BE2C (cell line): ENCODE measurements at regions not wholly inside any gene's neighbourhood (a gene's known extent, or its start where the extent isn't known, plus 50 kb on each side); places are given as distances from the start of the nearest gene placed in this dataset.
A peak's percentile ranks its signal among the peaks of the same experiment; 100 is the strongest.

Experiments
- DNase-seq: peaks from one replicate; pipeline ENCODE4 v3.0.0-alpha.2; 2020
- H3K27me3 ChIP-seq: fragments of 250-450 bp; sonication (Bioruptor Pico); 2 replicates; pipeline ENCODE4 v1.5.1; 2020; ENCODE audit warnings: mild to moderate bottlenecking
- H3K36me3 ChIP-seq: fragments of 250-450 bp; sonication (Bioruptor Pico); 2 replicates; pipeline ENCODE4 v1.5.1; 2020; ENCODE audit warnings: mild to moderate bottlenecking
- H3K4me1 ChIP-seq: fragments of 250-450 bp; sonication (Bioruptor Pico); 2 replicates; pipeline ENCODE4 v1.5.1; 2020
- H3K4me3 ChIP-seq: 2 replicates; pipeline ENCODE4 v1.5.1; 2011; ENCODE audit warnings: low read depth, low read length
- H3K9me3 ChIP-seq: fragments of 250-450 bp; sonication (Bioruptor Pico); 2 replicates; pipeline ENCODE4 v1.5.1; 2020
- CTCF ChIP-seq: IDR thresholded peaks from 2 replicates; pipeline ENCODE4 v1.5.1; 2012; ENCODE audit warnings: mild to moderate bottlenecking, low read depth, low read length

GRCh38 chr11:134474070-134474860, 62.2 kb upstream of the B3GAT1 start:
- Histone ChIP-seq H3K27me3 (peaks cover 7% of the 10 kb centered on the region; the same call in 1 of the 2 replicates), H3K4me1 (no peaks in the 10 kb centered on the region), H3K36me3 (no peaks in the 10 kb centered on the region), H3K4me3 (no peak overlapping the region), H3K9me3 (no peaks in the 10 kb centered on the region)
- DNase-seq, result no peak
- no peak for TF ChIP-seq CTCF

GRCh38 chr11:134471716-134472455, 59.8 kb upstream of the B3GAT1 start:
- Histone ChIP-seq H3K27me3 (peaks cover 7% of the 10 kb centered on the region; the same call in 1 of the 2 replicates), H3K4me3 (peak overlapping the region; percentile 49), H3K9me3 (no peaks in the 10 kb centered on the region), H3K4me1 (no peaks in the 10 kb centered on the region), H3K36me3 (no peaks in the 10 kb centered on the region)
- TF ChIP-seq CTCF, result no peak
- DNase-seq, result no peak

GRCh38 chr11:134471087-134471715, 59.2 kb upstream of the B3GAT1 start:
- H3K4me1 ChIP-seq, result no peaks in the 10 kb centered on the region
- TF ChIP-seq CTCF, result no peak
- H3K27me3 ChIP-seq, result peaks cover 7% of the 10 kb centered on the region; the same call in 1 of the 2 replicates
- no peaks in the 10 kb centered on the region for H3K36me3 ChIP-seq
- H3K9me3 ChIP-seq, result no peaks in the 10 kb centered on the region
- peak; percentile 48 for DNase-seq
- H3K4me3 ChIP-seq, result peak overlapping the region; percentile 49

- no peak for TF ChIP-seq CTCF
- DNase-seq, result no peak
- peaks cover 7% of the 10 kb centered on the region; the same call in 1 of the 2 replicates for H3K27me3 ChIP-seq
Observed at GRCh38 chr11:134470238-134470637, 58.2 kb upstream of the B3GAT1 start.

GRCh38 chr11:134469627-134470026, 57.6 kb upstream of the B3GAT1 start:
- Histone ChIP-seq H3K27me3 (peaks cover 7% of the 10 kb centered on the region; the same call in 1 of the 2 replicates), H3K4me3 (no peak overlapping the region), H3K4me1 (no peaks in the 10 kb centered on the region), H3K36me3 (no peaks in the 10 kb centered on the region), H3K9me3 (no peaks in the 10 kb centered on the region)
- TF ChIP-seq CTCF, result no peak
- DNase-seq, result no peak

More at GRCh38 chr11:134470238-134470637, 58.2 kb upstream of the B3GAT1 start:
- Histone ChIP-seq H3K4me3 (no peak overlapping the region), H3K36me3 (no peaks in the 10 kb centered on the region), H3K9me3 (no peaks in the 10 kb centered on the region), H3K4me1 (no peaks in the 10 kb centered on the region)
